ENCODE measurements at regions not wholly inside any gene's neighbourhood (a gene's known extent, or its start where the extent isn't known, plus 50 kb on each side); places are given as distances from the start of the nearest gene placed in this dataset.

DNA sequence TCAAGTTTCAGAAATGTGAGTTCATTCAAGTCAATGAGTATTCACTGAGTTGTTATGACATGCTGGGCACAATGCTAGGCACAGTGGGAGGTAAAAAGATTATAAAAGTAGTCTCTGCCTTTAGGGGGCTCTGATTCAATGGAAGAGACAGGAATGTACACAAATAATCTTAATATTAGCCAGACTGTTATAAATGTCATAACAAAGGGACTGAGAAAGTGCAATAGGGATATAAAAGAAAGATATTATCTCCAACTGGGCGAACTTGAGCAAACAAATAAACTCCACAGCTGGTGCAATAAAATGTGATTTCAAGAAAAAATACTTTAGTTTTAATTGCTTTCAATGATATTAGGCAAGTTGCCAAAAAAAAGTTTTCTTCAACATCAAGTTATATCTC lies 755.2 kb downstream of the BRINP1 start:
- no peaks in the 10 kb centered on the region for H3K36me3 Mint-ChIP-seq (ENCODE audit: low read depth)
- no peaks in the 10 kb centered on the region for H3K9me3 ChIP-seq (ENCODE audit: control insufficient read depth, low read length, poor library complexity, severe bottlenecking)
- H3K27me3 Mint-ChIP-seq, result no peaks in the 10 kb centered on the region
- H3K4me1 Mint-ChIP-seq, result no peaks in the 10 kb centered on the region
- no peak for ATAC-seq
- no peak for DNase-seq
- H3K4me3 Mint-ChIP-seq, result no peak overlapping the region
- H3K27ac Mint-ChIP-seq, result no peak overlapping the region

GRCh38 chr9:118618084-118618483 lies 751.2 kb downstream of the BRINP1 start:
- Mint-ChIP-seq H3K27me3 (no peaks in the 10 kb centered on the region), H3K36me3 (ENCODE audit: low read depth) (no peaks in the 10 kb centered on the region), H3K4me3 (no peak overlapping the region), H3K27ac (no peak overlapping the region), H3K4me1 (no peaks in the 10 kb centered on the region)
- H3K9me3 ChIP-seq (ENCODE audit: control insufficient read depth, low read length, poor library complexity, severe bottlenecking), result no peaks in the 10 kb centered on the region
- DNase-seq (no peak), ATAC-seq (no peak)

DNA sequence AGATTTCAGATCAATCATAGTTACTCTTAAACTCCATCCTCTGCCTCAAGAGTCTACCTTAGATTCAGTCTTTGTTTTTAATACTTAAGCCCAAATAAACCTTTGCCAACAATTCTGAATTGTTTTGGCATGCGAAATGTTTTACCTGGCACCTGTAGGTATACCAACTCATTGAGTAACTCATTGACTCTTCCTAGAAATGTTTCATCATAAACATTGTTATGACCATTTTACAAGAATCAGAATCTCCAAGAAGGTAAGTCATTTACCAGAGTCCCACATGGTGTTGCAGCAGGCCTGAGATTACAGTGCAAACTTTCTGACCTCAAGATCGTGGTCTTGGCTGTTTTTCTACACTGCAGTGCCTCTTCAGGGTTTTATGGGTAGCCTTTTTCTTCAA lies 750.4 kb downstream of the BRINP1 start:
- Mint-ChIP-seq H3K4me1 (no peaks in the 10 kb centered on the region), H3K4me3 (no peak overlapping the region), H3K27me3 (no peaks in the 10 kb centered on the region), H3K27ac (no peak overlapping the region), H3K36me3 (ENCODE audit: low read depth) (no peaks in the 10 kb centered on the region)
- no peak for DNase-seq
- ATAC-seq, result no peak
- H3K9me3 ChIP-seq (ENCODE audit: control insufficient read depth, low read length, poor library complexity, severe bottlenecking), result no peaks in the 10 kb centered on the region

DNA sequence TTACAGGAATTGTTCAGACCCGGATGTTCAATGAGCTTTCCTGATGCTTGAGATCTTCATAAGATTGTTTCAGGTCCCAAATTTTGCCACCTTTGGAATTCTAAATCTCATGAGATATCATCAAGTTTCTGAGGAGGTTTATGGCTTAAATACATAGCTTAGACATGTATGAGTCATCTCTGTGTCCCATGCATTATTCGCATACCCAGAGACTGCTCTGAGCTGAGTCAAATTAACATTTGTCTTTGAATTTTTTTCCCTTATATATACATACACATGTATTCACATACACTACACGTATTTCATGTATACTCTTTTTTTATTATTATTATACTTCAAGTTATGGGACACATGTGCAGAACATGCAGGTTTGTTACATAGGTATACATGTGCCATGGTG lies 744.6 kb downstream of the BRINP1 start:
- DNase-seq, result no peak
- no peaks in the 10 kb centered on the region for H3K9me3 ChIP-seq (ENCODE audit: control insufficient read depth, low read length, poor library complexity, severe bottlenecking)
- no peaks in the 10 kb centered on the region for H3K27me3 Mint-ChIP-seq
- H3K27ac Mint-ChIP-seq, result no peak overlapping the region
- H3K4me1 Mint-ChIP-seq, result no peaks in the 10 kb centered on the region
- no peak for ATAC-seq
- no peaks in the 10 kb centered on the region for H3K36me3 Mint-ChIP-seq (ENCODE audit: low read depth)
- H3K4me3 Mint-ChIP-seq, result no peak overlapping the region

DNA sequence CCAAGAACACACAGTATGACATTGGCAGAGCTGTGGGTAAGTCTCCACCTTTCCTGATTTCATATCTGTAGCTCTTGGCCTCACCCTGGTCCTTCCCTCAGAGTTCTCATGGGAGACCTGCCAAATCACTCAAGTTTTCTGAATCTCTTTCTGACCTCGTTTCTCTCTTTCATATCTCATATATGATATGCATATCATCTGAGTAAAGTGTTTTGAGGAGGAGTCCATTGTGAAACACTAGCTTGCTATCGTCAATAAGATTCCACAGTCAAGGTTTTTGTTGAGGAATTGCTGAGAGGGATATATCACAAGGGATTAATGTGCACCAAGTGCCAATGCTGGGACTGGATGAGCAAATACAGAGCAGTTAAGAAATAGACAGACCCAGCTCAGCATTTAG lies 739.2 kb downstream of the BRINP1 start:
- no peak for ATAC-seq
- Mint-ChIP-seq H3K27ac (no peak overlapping the region), H3K4me3 (no peak overlapping the region), H3K4me1 (no peaks in the 10 kb centered on the region), H3K36me3 (ENCODE audit: low read depth) (no peaks in the 10 kb centered on the region), H3K27me3 (no peaks in the 10 kb centered on the region)
- H3K9me3 ChIP-seq (ENCODE audit: control insufficient read depth, low read length, poor library complexity, severe bottlenecking), result no peaks in the 10 kb centered on the region
- DNase-seq, result no peak

GRCh38 chr9:118630931-118631595 lies 738.2 kb downstream of the BRINP1 start:
- H3K9me3 ChIP-seq (ENCODE audit: control insufficient read depth, low read length, poor library complexity, severe bottlenecking), result no peaks in the 10 kb centered on the region
- DNase-seq (no peak), ATAC-seq (no peak)
- no peaks in the 10 kb centered on the region for H3K27me3 Mint-ChIP-seq
- H3K27ac Mint-ChIP-seq, result no peak overlapping the region
- no peaks in the 10 kb centered on the region for H3K36me3 Mint-ChIP-seq (ENCODE audit: low read depth)
- H3K4me1 Mint-ChIP-seq, result no peaks in the 10 kb centered on the region
- no peak overlapping the region for H3K4me3 Mint-ChIP-seq

GRCh38 chr9:118631956-118632355 lies 737.3 kb downstream of the BRINP1 start:
- no peaks in the 10 kb centered on the region for H3K27me3 Mint-ChIP-seq
- DNase-seq, result no peak
- H3K4me3 Mint-ChIP-seq, result no peak overlapping the region
- no peaks in the 10 kb centered on the region for H3K4me1 Mint-ChIP-seq
- no peaks in the 10 kb centered on the region for H3K9me3 ChIP-seq (ENCODE audit: control insufficient read depth, low read length, poor library complexity, severe bottlenecking)
- ATAC-seq, result no peak
- no peak overlapping the region for H3K27ac Mint-ChIP-seq
- H3K36me3 Mint-ChIP-seq (ENCODE audit: low read depth), result no peaks in the 10 kb centered on the region

DNA sequence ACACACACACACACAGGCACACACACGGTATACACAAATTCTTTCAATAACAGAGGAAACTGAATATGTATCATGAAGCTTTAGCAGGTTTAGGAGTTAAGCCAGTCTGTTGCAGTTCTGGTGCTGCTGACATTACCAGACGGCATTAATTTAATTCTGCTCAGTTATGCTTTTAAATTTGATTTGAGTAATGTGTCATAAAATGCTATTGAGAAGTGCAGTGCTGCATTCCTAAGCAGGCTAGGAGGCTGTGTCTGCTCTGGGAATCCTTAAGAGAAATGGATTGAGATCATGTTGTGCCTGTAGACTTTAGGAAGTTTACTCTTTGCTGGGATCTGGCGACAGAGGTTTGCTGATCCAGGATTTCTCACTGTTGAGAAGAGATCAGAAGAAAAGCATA lies 733.8 kb downstream of the BRINP1 start:
- H3K36me3 Mint-ChIP-seq (ENCODE audit: low read depth), result no peaks in the 10 kb centered on the region
- ATAC-seq (no peak), DNase-seq (no peak)
- H3K4me3 Mint-ChIP-seq, result no peak overlapping the region
- no peaks in the 10 kb centered on the region for H3K9me3 ChIP-seq (ENCODE audit: control insufficient read depth, low read length, poor library complexity, severe bottlenecking)
- no peaks in the 10 kb centered on the region for H3K27me3 Mint-ChIP-seq
- no peak overlapping the region for H3K27ac Mint-ChIP-seq
- no peaks in the 10 kb centered on the region for H3K4me1 Mint-ChIP-seq

DNA sequence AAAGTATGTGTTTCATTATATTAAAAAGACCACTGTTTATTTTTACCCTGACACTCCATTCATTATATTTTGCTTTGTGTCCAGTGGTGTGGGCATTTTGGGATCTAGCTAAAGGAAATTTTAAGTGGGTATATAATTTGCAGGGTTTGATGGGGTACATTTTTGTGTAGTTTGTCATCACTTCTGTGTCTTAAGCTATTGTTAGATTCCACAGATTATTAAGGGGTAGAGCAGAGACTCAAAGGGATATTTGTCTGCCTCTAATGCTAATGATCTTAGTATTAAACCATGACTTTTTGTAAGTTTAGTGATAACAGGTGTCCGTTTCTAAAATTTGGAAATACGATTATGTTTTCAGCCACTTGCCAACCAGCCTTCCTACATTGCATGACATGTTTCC lies 731.6 kb downstream of the BRINP1 start:
- H3K36me3 Mint-ChIP-seq (ENCODE audit: low read depth), result no peaks in the 10 kb centered on the region
- H3K4me1 Mint-ChIP-seq, result no peaks in the 10 kb centered on the region
- no peak for ATAC-seq
- DNase-seq, result no peak
- no peaks in the 10 kb centered on the region for H3K9me3 ChIP-seq (ENCODE audit: control insufficient read depth, low read length, poor library complexity, severe bottlenecking)
- no peaks in the 10 kb centered on the region for H3K27me3 Mint-ChIP-seq
- H3K4me3 Mint-ChIP-seq, result no peak overlapping the region
- no peak overlapping the region for H3K27ac Mint-ChIP-seq

- no peak for ATAC-seq
Measured at GRCh38 chr9:118640836-118641560, 728.2 kb downstream of the BRINP1 start.

DNA sequence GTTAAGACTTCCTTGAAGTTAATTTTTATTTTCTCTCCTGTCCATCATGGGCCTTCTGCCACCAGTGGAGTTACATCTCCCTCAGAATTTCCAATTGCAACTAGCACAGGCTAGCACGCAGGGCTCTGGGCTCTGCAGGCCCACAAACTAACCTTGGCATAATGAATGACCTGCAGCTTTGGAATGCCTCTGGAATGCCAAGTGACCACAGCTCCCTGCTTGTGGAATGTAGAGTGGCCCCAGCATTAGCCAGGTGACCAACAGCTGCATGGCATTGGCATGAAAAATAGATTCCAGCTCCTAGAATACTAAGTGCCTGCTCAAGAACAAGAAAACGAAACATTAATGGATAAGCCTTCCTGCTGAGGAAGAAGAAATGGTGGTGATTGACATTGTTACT lies 726.1 kb downstream of the BRINP1 start:
- no peaks in the 10 kb centered on the region for H3K36me3 Mint-ChIP-seq (ENCODE audit: low read depth)

More at GRCh38 chr9:118640836-118641560, 728.2 kb downstream of the BRINP1 start:
- H3K27ac Mint-ChIP-seq, result no peak overlapping the region
- H3K27me3 Mint-ChIP-seq, result no peaks in the 10 kb centered on the region
- no peaks in the 10 kb centered on the region for H3K4me1 Mint-ChIP-seq
- H3K9me3 ChIP-seq (ENCODE audit: control insufficient read depth, low read length, poor library complexity, severe bottlenecking), result no peaks in the 10 kb centered on the region
- no peak overlapping the region for H3K4me3 Mint-ChIP-seq
- DNase-seq, result no peak
- no peaks in the 10 kb centered on the region for H3K36me3 Mint-ChIP-seq (ENCODE audit: low read depth)

DNA sequence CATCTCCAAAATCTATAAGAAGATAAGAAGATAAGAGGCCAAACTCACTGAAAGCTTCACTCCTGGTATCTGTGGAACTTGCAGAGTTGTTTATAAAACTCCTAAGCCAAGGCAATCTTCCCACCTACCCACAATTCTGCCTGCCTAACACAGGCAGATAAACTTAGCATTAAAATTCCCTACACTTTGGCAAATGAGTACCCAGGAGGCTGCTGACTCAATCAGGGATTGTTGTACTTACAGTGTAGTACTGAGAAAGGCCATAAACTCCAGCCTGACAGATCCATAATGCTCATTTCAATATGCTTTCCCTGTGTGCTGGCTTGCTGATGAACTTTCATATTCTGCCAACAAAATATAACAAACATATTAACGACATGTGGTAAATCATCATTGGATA lies 725.2 kb downstream of the BRINP1 start:
- Mint-ChIP-seq H3K4me3 (no peak overlapping the region), H3K36me3 (ENCODE audit: low read depth) (no peaks in the 10 kb centered on the region), H3K27ac (no peak overlapping the region), H3K4me1 (no peaks in the 10 kb centered on the region), H3K27me3 (no peaks in the 10 kb centered on the region)
- ATAC-seq (no peak), DNase-seq (no peak)
- H3K9me3 ChIP-seq (ENCODE audit: control insufficient read depth, low read length, poor library complexity, severe bottlenecking), result no peaks in the 10 kb centered on the region

More for the DNA sequence above, 726.1 kb downstream of the BRINP1 start:
- Mint-ChIP-seq H3K4me3 (no peak overlapping the region), H3K27ac (no peak overlapping the region), H3K27me3 (no peaks in the 10 kb centered on the region), H3K4me1 (no peaks in the 10 kb centered on the region)
- ATAC-seq (no peak), DNase-seq (no peak)
- H3K9me3 ChIP-seq (ENCODE audit: control insufficient read depth, low read length, poor library complexity, severe bottlenecking), result no peaks in the 10 kb centered on the region

- no peaks in the 10 kb centered on the region for H3K27me3 Mint-ChIP-seq
- no peak overlapping the region for H3K27ac Mint-ChIP-seq
- H3K4me3 Mint-ChIP-seq, result no peak overlapping the region
- no peaks in the 10 kb centered on the region for H3K4me1 Mint-ChIP-seq
- no peaks in the 10 kb centered on the region for H3K36me3 Mint-ChIP-seq (ENCODE audit: low read depth)
- ATAC-seq, result no peak
- no peak for DNase-seq
- H3K9me3 ChIP-seq (ENCODE audit: control insufficient read depth, low read length, poor library complexity, severe bottlenecking), result no peaks in the 10 kb centered on the region
Measured at GRCh38 chr9:118647331-118647730, 721.9 kb downstream of the BRINP1 start.

GRCh38 chr9:118650417-118650816 lies 718.8 kb downstream of the BRINP1 start:
- Mint-ChIP-seq H3K27ac (no peak overlapping the region), H3K27me3 (no peaks in the 10 kb centered on the region)
- ATAC-seq, result no peak

More at GRCh38 chr9:118650417-118650816, 718.8 kb downstream of the BRINP1 start:
- no peaks in the 10 kb centered on the region for H3K36me3 Mint-ChIP-seq (ENCODE audit: low read depth)
- H3K4me1 Mint-ChIP-seq, result no peaks in the 10 kb centered on the region
- no peak overlapping the region for H3K4me3 Mint-ChIP-seq
- no peak for DNase-seq
- H3K9me3 ChIP-seq (ENCODE audit: control insufficient read depth, low read length, poor library complexity, severe bottlenecking), result no peaks in the 10 kb centered on the region

Measured in T-helper 17 cell (primary cell).